ENCODE measurements at regions not wholly inside any gene's neighbourhood (a gene's known extent, or its start where the extent isn't known, plus 50 kb on each side); places are given as distances from the start of the nearest gene placed in this dataset.

GRCh38 chr13:60331249-60332012, 65.6 kb upstream of the TDRD3 start:
- no peak overlapping the region for H3K4me3 ChIP-seq (ENCODE audit: low read depth, low read length)
- DNase-seq (ENCODE audit: low read depth): no peak
- no peak for TF ChIP-seq CTCF (conservative IDR thresholded peaks at IDR 0.05; ENCODE audit: low read depth, low read length)

DNA sequence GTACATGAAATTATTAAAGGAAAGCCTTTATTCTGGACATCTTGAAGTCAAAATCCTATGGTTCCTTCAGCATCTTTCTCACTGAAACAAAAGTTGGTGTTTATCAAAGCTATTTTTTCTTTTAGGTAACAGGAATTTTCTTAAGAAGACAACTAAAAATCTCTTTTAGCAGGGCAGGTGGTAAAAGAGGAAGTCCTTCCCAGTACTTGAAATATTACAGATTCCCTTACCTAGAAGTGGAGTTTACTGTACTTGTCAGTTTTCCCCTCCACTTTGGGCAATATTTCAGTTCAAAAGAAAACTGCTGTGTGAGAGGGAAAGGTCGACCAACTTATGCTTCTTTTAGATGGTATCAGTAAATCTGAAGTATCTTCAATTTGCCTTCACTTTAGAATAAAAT, 64.3 kb upstream of the TDRD3 start:
- no peak for TF ChIP-seq CTCF (conservative IDR thresholded peaks at IDR 0.05; ENCODE audit: low read depth, low read length)
- no peak overlapping the region for H3K4me3 ChIP-seq (ENCODE audit: low read depth, low read length)
- no peak for DNase-seq (ENCODE audit: low read depth)

GRCh38 chr13:60334310-60334709, 62.7 kb upstream of the TDRD3 start:
- no peak for DNase-seq (ENCODE audit: low read depth)
- no peak for TF ChIP-seq CTCF (conservative IDR thresholded peaks at IDR 0.05; ENCODE audit: low read depth, low read length)
- no peak overlapping the region for H3K4me3 ChIP-seq (ENCODE audit: low read depth, low read length)

DNA sequence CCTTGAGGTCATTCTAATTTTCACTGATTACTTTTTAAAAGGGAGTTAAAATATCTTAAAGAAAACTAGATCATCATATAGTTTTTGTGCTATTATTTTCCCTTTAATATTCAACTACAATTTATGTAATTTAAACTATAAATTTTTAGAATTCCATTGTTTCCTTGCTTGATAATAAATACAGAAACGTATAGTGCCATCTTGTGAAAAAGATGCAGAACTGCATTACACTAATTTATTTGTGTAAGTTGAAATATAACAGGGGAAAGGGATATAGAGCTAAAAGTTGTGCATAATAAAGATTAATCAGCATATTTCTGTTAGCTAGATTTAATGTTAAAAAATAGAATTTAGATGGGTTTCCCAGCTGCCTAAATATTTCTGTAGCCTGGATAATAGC, 61.5 kb upstream of the TDRD3 start:
- no peak overlapping the region for H3K4me3 ChIP-seq (ENCODE audit: low read depth, low read length)
- peak; percentile 48 for TF ChIP-seq CTCF (conservative IDR thresholded peaks at IDR 0.05; ENCODE audit: low read depth, low read length)
- no peak for DNase-seq (ENCODE audit: low read depth)

- H3K4me3 ChIP-seq (ENCODE audit: low read depth, low read length): no peak overlapping the region
- no peak for TF ChIP-seq CTCF (conservative IDR thresholded peaks at IDR 0.05; ENCODE audit: low read depth, low read length)
- no peak for DNase-seq (ENCODE audit: low read depth)
Observed at GRCh38 chr13:60338754-60339153, 58.3 kb upstream of the TDRD3 start.

- TF ChIP-seq CTCF (conservative IDR thresholded peaks at IDR 0.05; ENCODE audit: low read depth, low read length): no peak
- H3K4me3 ChIP-seq (ENCODE audit: low read depth, low read length): no peak overlapping the region
- DNase-seq (ENCODE audit: low read depth): no peak
Observed at GRCh38 chr13:60343978-60344377, 53.0 kb upstream of the TDRD3 start.

DNA sequence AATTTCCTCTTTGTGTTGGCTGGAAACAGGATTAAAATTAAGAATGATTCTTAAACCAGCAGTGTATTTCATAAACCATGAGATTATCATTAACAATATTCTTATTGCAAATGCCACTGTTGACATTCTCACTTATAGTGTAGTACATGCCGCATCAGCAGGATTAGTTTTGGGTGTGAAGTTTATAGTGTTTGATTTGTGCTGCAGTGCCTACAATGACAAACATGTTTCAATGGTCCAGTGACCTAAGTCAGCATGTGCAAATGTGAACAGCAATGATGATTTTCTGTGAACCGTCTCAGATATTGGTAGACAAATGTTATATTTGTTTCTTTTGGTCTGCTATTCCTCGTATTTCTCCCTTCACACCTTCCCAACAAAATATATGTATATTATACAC, 49.8 kb upstream of the TDRD3 start:
- H3K4me3 ChIP-seq (ENCODE audit: low read depth, low read length): no peak overlapping the region
- TF ChIP-seq CTCF (conservative IDR thresholded peaks at IDR 0.05; ENCODE audit: low read depth, low read length): no peak
- no peak for DNase-seq (ENCODE audit: low read depth)

Measured in epithelial cell of proximal tubule (primary cell).